ENCODE measurements at regions not wholly inside any gene's neighbourhood (a gene's known extent, or its start where the extent isn't known, plus 50 kb on each side); places are given as distances from the start of the nearest gene placed in this dataset.
"Not testable (repeated sequence)": the region's sequence is repeated elsewhere in the genome, so short reads cannot be mapped to it uniquely, and the experiment has no call there.

GRCh38 chr6:43896329-43897255 lies 126.6 kb downstream of the VEGFA start:
- Mint-ChIP-seq H3K36me3 (no peaks in the 10 kb centered on the region), H3K9me3 (no peaks in the 10 kb centered on the region), H3K27ac (no peak overlapping the region)
- ATAC-seq (no peak), DNase-seq (ENCODE audit: low spot score in 2 of 2) (no peak)

DNA sequence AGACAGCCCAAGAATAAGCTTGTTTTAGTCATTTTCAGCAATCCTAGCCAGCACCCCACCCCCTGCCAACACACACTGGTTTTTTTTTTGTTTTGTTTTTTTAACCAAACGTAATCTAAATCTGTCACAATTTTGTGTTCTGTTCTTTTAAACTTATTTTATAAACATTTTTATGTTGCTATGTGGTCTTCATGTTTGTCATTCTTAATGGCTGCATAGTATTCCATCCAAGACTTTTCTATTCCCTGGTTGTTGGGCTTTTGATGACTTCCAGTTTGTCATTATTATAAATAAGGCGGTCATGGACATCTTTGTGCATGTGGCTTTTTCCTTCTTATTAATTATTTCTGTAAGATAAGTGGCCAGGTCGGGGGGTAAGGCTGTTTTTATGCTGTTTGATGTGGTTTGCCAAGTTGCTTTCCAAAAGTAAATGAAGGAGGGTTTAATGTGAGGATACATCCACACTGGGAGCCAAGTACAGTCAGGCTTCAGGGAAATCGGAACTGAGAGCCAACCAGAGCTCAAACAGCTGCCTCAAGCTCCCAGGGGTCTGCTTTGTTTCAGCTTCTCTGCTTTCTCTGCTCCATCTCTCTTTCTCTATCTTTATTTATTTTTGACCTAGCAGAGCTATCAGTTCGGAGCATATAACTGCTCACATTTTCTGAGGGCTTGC lies 125.8 kb downstream of the VEGFA start:
- ATAC-seq (no peak), DNase-seq (ENCODE audit: low spot score in 2 of 2) (no peak)
- H3K9me3 Mint-ChIP-seq, result no peaks in the 10 kb centered on the region
- no peak overlapping the region for H3K27ac Mint-ChIP-seq
- H3K36me3 Mint-ChIP-seq, result no peaks in the 10 kb centered on the region

GRCh38 chr6:43893073-43893472 lies 123.1 kb downstream of the VEGFA start:
- no peak for ATAC-seq
- H3K36me3 Mint-ChIP-seq, result no peaks in the 10 kb centered on the region
- H3K9me3 Mint-ChIP-seq, result no peaks in the 10 kb centered on the region
- DNase-seq (ENCODE audit: low spot score in 2 of 2), result no peak
- H3K27ac Mint-ChIP-seq, result no peak overlapping the region

GRCh38 chr6:43891072-43891870 lies 121.3 kb downstream of the VEGFA start:
- Mint-ChIP-seq H3K9me3 (no peaks in the 10 kb centered on the region), H3K36me3 (no peaks in the 10 kb centered on the region), H3K27ac (no peak overlapping the region)
- DNase-seq (ENCODE audit: low spot score in 2 of 2), result no peak
- ATAC-seq, result no peak

- no peak overlapping the region for H3K27ac Mint-ChIP-seq
- DNase-seq (ENCODE audit: low spot score in 2 of 2) (no peak), ATAC-seq (no peak)
- H3K36me3 Mint-ChIP-seq, result no peaks in the 10 kb centered on the region
- H3K9me3 Mint-ChIP-seq, result no peaks in the 10 kb centered on the region
Measured at GRCh38 chr6:43890197-43891062, 120.4 kb downstream of the VEGFA start.

GRCh38 chr6:43887906-43888683 lies 118.1 kb downstream of the VEGFA start:
- DNase-seq (ENCODE audit: low spot score in 2 of 2), result no peak
- H3K9me3 Mint-ChIP-seq, result no peaks in the 10 kb centered on the region
- no peaks in the 10 kb centered on the region for H3K36me3 Mint-ChIP-seq
- ATAC-seq, result no peak
- H3K27ac Mint-ChIP-seq, result no peak overlapping the region

DNA sequence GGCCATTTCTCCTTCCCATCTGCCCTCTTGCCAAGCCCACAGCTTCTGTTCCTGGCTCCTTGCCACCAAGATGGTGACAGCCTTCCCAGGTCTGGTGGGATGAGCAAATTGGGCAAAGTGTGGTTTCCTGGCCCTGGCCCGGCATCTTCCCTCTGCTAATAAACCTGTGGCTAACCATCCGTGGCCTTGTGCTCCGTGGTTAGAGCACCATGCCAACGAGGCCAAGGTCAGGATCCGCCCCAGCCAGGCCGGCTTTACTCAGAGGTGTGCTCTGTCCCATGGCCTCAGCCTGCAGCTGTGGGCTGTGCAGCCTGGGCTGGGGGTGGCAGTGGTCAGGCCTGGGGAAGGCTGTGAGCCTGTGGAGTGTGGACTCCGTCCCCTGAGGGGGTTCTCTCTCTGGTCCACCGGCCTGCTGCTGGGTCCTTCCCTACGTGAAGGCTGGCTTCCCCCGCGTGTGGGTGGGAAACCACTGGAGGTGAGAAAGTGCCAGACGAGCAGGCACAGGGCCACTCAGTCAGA lies 117.4 kb downstream of the VEGFA start:
- DNase-seq (ENCODE audit: low spot score in 2 of 2) (no peak), ATAC-seq (no peak)
- no peak overlapping the region for H3K27ac Mint-ChIP-seq
- H3K36me3 Mint-ChIP-seq, result no peaks in the 10 kb centered on the region
- H3K9me3 Mint-ChIP-seq, result no peaks in the 10 kb centered on the region

GRCh38 chr6:43886717-43887339 lies 116.8 kb downstream of the VEGFA start:
- Mint-ChIP-seq H3K36me3 (no peaks in the 10 kb centered on the region), H3K9me3 (no peaks in the 10 kb centered on the region), H3K27ac (no peak overlapping the region)
- ATAC-seq, result no peak
- DNase-seq (ENCODE audit: low spot score in 2 of 2), result no peak

GRCh38 chr6:43886067-43886461 lies 116.1 kb downstream of the VEGFA start:
- Mint-ChIP-seq H3K9me3 (no peaks in the 10 kb centered on the region), H3K36me3 (no peaks in the 10 kb centered on the region), H3K27ac (no peak overlapping the region)
- ATAC-seq (no peak), DNase-seq (ENCODE audit: low spot score in 2 of 2) (no peak)

DNA sequence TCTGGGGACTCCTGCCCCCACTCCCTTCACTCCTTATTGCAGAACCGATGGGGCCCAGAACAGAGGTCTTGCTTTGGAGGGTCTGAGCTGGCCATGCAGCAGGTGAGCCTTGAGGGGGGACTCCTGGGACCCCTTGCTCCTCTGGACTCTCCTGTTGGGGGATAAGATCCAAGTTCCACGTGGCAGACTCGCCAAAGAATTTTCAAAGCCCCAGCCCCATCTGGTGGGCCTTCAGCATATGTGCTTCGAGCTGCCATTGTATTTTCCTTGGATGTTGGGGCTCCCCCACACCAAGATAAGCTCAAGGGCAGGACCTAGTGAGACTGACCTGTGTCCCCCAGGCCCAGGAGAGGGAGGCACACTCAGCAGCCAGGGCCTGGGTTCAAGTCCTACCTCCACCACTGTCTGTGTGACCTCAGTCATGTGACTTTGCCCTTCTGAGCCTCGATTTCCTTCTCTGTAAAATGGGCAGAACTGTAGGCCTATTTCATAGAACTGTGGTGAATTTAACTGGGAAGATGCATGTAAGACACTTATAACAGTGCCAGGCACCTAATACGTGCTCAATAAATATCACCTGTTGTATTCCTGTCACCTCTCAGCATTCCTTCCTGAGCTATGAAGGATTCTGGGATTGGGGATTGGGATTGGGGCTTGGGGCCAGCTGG lies 115.5 kb downstream of the VEGFA start:
- DNase-seq (ENCODE audit: low spot score in 2 of 2) (no peak), ATAC-seq (no peak)
- no peaks in the 10 kb centered on the region for H3K9me3 Mint-ChIP-seq
- H3K27ac Mint-ChIP-seq, result no peak overlapping the region
- H3K36me3 Mint-ChIP-seq, result no peaks in the 10 kb centered on the region

- Mint-ChIP-seq H3K27ac (no peak overlapping the region), H3K36me3 (no peaks in the 10 kb centered on the region), H3K9me3 (no peaks in the 10 kb centered on the region)
- DNase-seq (ENCODE audit: low spot score in 2 of 2), result no peak
- ATAC-seq, result no peak
Measured at GRCh38 chr6:43884652-43885022, 114.6 kb downstream of the VEGFA start.

DNA sequence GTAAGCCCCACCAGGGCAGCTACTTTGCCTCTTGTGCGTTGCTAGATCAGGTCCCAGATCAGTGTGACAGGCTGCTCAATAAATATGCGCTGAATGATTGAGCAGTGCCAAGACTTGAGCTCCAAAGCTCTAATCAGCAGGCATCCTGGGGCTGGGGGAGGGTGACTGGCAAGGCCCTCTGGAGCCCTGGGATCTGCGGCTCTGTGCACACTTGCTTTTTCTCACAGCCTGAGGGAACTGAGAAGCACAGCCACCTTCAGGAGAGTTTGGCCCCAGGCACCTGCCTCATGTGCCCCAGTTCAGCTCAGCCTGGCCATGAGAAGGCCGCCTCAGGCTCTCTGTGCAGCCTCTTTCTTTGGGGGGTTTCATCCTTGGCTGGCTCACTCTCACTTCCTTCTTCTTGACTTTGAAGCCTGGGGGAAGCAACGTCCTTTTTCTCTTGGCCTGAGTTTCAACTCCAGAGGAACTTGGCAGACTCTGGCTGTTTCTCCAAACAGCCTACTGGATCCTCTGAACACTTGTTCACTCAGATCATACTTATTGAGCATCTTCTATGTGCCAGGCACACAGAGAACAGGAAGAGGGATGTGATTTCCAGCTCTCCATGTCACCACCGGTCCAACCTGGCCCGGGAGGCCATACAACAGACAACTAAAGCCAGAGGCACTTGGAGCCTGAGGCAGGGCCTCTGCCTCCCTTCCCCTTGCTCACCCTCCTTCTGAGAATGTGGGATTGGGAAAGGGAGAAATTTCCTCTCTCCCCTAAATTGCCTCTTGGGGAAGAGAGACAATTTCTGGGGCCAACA lies 114.0 kb downstream of the VEGFA start:
- ATAC-seq, result no peak
- no peak for DNase-seq (ENCODE audit: low spot score in 2 of 2)
- no peaks in the 10 kb centered on the region for H3K36me3 Mint-ChIP-seq
- no peak overlapping the region for H3K27ac Mint-ChIP-seq
- H3K9me3 Mint-ChIP-seq, result no peaks in the 10 kb centered on the region

DNA sequence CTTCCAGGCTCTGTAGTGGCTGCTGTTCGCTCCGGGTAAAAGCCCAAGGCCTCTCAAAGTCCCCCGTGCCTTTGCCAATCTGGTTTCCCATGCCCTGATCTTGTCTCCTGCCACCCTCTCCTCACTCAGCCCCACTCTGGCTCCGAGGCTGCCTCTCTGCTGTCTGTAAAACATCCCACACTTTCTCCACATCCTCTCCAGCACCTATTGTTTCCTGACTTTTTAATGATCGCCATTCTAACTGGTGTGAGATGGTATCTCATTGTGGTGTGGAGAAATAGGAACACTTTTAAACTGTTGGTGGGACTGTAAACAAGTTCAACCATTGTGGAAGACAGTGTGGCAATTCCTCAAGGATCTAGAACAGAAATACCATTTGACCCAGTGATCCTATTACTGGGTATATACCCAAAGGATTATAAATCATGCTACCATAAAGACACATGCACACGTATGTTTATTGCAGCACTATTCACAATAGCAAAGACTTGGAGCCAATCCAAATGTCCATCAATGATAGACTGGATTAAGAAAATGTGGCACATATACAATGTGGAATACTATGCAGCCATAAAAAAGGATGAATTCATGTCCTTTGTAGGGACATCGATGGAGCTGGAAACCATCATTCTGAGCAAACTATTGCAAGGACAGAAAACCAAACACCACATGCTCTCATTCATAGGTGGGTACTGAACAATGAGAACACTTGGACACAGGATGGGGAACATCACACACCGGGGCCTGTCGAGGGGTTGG lies 112.9 kb downstream of the VEGFA start:
- not testable (repeated sequence) for H3K36me3 Mint-ChIP-seq; DNase-seq (ENCODE audit: low spot score in 2 of 2); H3K27ac Mint-ChIP-seq; H3K9me3 Mint-ChIP-seq; ATAC-seq
